WTC11 (cell line): ENCODE measurements at regions not wholly inside any gene's neighbourhood (a gene's known extent, or its start where the extent isn't known, plus 50 kb on each side); places are given as distances from the start of the nearest gene placed in this dataset.

Source experiments
- ATAC-seq: fragments of 200-7000 bp; cut with Tn5 transposase; 2 replicates; pipeline ENCODE4 v1.10.0; 2021; ENCODE audit warnings: mild to moderate bottlenecking, moderate library complexity
- CTCF ChIA-PET: fragments of 300-600 bp; sonication (Branson Sonifier 250); formaldehyde crosslinking; loops from one replicate; lab custom pipeline; 2021; ENCODE audit warnings: antibody characterized with exemption; lab: Charles Lee
- POLR2A ChIA-PET: fragments of 350-600 bp; sonication (Branson Sonifier 250); formaldehyde crosslinking; loops from one replicate; lab custom pipeline; 2021; ENCODE audit warnings: antibody characterized with exemption; lab: Charles Lee
- DNase-seq: peaks from one replicate; pipeline ENCODE4 v3.0.0; 2021; ENCODE audit warnings: low spot score
- H3K27ac Mint-ChIP-seq: 2 replicates; pipeline ENCODE4 v1.8.0; 2021; ENCODE audit warnings: mixed read lengths
- H3K27me3 Mint-ChIP-seq: 2 replicates; pipeline ENCODE4 v1.8.0; 2021; ENCODE audit warnings: low read depth, mild to moderate bottlenecking, moderate library complexity, mixed read lengths
- H3K36me3 Mint-ChIP-seq: 2 replicates; pipeline ENCODE4 v1.8.0; 2021; ENCODE audit warnings: mixed read lengths
- H3K4me1 Mint-ChIP-seq: 2 replicates; pipeline ENCODE4 v1.8.0; 2022; ENCODE audit warnings: mixed read lengths
- H3K4me3 Mint-ChIP-seq: 2 replicates; pipeline ENCODE4 v1.8.0; 2021; ENCODE audit warnings: mild to moderate bottlenecking, moderate library complexity, mixed read lengths
- H3K9me3 Mint-ChIP-seq: 2 replicates; pipeline ENCODE4 v1.8.0; 2021; ENCODE audit warnings: mixed read lengths
- ATF2 ChIP-seq: sonication (generic); formaldehyde crosslinking; IDR thresholded peaks from 2 replicates; pipeline ENCODE4 v1.8.1; 2022; ENCODE audit warnings: low read depth, missing genetic modification reagents, borderline replicate concordance
- CDX4 ChIP-seq: fragments of 250-450 bp; sonication (Bioruptor Pico); IDR thresholded peaks from 2 replicates; pipeline ENCODE4 v1.9.0; 2021; ENCODE audit warnings: moderate library complexity, mild to moderate bottlenecking, inconsistent platforms, borderline replicate concordance
- HMGXB4 ChIP-seq: sonication (generic); formaldehyde crosslinking; IDR thresholded peaks from 2 replicates; pipeline ENCODE4 v1.8.1; 2023; ENCODE audit warnings: mild to moderate bottlenecking, moderate library complexity, missing genetic modification reagents
- NFATC4 ChIP-seq: fragments of 250-450 bp; sonication (Bioruptor Pico); IDR thresholded peaks from 2 replicates; pipeline ENCODE4 v1.9.0; 2021; ENCODE audit warnings: mild to moderate bottlenecking
- NR3C1 ChIP-seq: sonication (generic); formaldehyde crosslinking; conservative IDR thresholded peaks from 2 replicates; pipeline ENCODE4 v1.8.1; 2023; ENCODE audit warnings: low read depth, mild to moderate bottlenecking, missing genetic modification reagents
- PREB ChIP-seq: sonication (generic); formaldehyde crosslinking; IDR thresholded peaks from 2 replicates; pipeline ENCODE4 v1.8.1; 2022; ENCODE audit warnings: mild to moderate bottlenecking, missing genetic modification reagents, moderate library complexity, borderline replicate concordance
- SMAD4 ChIP-seq: sonication (generic); formaldehyde crosslinking; IDR thresholded peaks from 2 replicates; pipeline ENCODE4 v1.8.0; 2022; ENCODE audit warnings: mild to moderate bottlenecking, missing genetic modification reagents
- ZBTB43 ChIP-seq: sonication (generic); formaldehyde crosslinking; IDR thresholded peaks from 2 replicates; pipeline ENCODE4 v1.8.1; 2023; ENCODE audit warnings: mild to moderate bottlenecking, missing genetic modification reagents
- ZNF219 ChIP-seq: sonication (generic); formaldehyde crosslinking; IDR thresholded peaks from 2 replicates; pipeline ENCODE4 v1.8.0; 2023; ENCODE audit warnings: missing genetic modification reagents, mild to moderate bottlenecking, borderline replicate concordance
- ZNF232 ChIP-seq: sonication (generic); formaldehyde crosslinking; IDR thresholded peaks from 2 replicates; pipeline ENCODE4 v1.8.0; 2022; ENCODE audit warnings: mild to moderate bottlenecking, missing genetic modification reagents
- ZNF396 ChIP-seq: fragments of 250-450 bp; sonication (Bioruptor Pico); IDR thresholded peaks from 2 replicates; pipeline ENCODE4 v1.8.0; 2021; ENCODE audit warnings: mild to moderate bottlenecking, moderate library complexity, borderline replicate concordance
- ZNF416 ChIP-seq: fragments of 250-450 bp; sonication (Bioruptor Pico); IDR thresholded peaks from 2 replicates; pipeline ENCODE4 v1.9.0; 2021; ENCODE audit warnings: mild to moderate bottlenecking, inconsistent platforms
- TF ChIP-seq, protein P1 (sequence below): sonication (generic); formaldehyde crosslinking; conservative IDR thresholded peaks from 2 replicates; pipeline ENCODE4 v1.8.1; 2022; ENCODE audit warnings: mild to moderate bottlenecking, missing genetic modification reagents
- TF ChIP-seq, protein P2 (sequence below): sonication (generic); formaldehyde crosslinking; IDR thresholded peaks from 2 replicates; pipeline ENCODE4 v1.8.1; 2022; ENCODE audit warnings: mild to moderate bottlenecking, moderate library complexity, missing genetic modification reagents
- TF ChIP-seq, protein P3 (sequence below): sonication (generic); formaldehyde crosslinking; IDR thresholded peaks from 2 replicates; pipeline ENCODE4 v1.8.0; 2022; ENCODE audit warnings: mild to moderate bottlenecking, missing genetic modification reagents
- TF ChIP-seq, protein P4 (sequence below): sonication (generic); formaldehyde crosslinking; IDR thresholded peaks from 2 replicates; pipeline ENCODE4 v1.8.0; 2022; ENCODE audit warnings: mild to moderate bottlenecking, missing genetic modification reagents
- TF ChIP-seq, protein P5 (sequence below): fragments of 250-450 bp; sonication (Bioruptor Pico); IDR thresholded peaks from 2 replicates; pipeline ENCODE4 v2.1.2; 2022; ENCODE audit warnings: mild to moderate bottlenecking, moderate library complexity

- no peak overlapping the region for H3K27ac Mint-ChIP-seq
- peaks cover 15% of the 10 kb centered on the region for H3K27me3 Mint-ChIP-seq
- ATAC-seq (peak; percentile 62), DNase-seq (no peak)
- ChIA-PET POLR2A (no interaction called here), CTCF (no interaction called here)
- TF ChIP-seq, protein P1, sequence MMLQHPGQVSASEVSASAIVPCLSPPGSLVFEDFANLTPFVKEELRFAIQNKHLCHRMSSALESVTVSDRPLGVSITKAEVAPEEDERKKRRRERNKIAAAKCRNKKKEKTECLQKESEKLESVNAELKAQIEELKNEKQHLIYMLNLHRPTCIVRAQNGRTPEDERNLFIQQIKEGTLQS (CRISPR knock-in tag) = no peak
- TF ChIP-seq, protein P2, sequence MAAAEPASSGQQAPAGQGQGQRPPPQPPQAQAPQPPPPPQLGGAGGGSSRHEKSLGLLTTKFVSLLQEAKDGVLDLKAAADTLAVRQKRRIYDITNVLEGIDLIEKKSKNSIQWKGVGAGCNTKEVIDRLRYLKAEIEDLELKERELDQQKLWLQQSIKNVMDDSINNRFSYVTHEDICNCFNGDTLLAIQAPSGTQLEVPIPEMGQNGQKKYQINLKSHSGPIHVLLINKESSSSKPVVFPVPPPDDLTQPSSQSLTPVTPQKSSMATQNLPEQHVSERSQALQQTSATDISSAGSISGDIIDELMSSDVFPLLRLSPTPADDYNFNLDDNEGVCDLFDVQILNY = no peak
- no peak for TF ChIP-seq NFATC4 (CRISPR knock-in tag)
- TF ChIP-seq, protein P3, sequence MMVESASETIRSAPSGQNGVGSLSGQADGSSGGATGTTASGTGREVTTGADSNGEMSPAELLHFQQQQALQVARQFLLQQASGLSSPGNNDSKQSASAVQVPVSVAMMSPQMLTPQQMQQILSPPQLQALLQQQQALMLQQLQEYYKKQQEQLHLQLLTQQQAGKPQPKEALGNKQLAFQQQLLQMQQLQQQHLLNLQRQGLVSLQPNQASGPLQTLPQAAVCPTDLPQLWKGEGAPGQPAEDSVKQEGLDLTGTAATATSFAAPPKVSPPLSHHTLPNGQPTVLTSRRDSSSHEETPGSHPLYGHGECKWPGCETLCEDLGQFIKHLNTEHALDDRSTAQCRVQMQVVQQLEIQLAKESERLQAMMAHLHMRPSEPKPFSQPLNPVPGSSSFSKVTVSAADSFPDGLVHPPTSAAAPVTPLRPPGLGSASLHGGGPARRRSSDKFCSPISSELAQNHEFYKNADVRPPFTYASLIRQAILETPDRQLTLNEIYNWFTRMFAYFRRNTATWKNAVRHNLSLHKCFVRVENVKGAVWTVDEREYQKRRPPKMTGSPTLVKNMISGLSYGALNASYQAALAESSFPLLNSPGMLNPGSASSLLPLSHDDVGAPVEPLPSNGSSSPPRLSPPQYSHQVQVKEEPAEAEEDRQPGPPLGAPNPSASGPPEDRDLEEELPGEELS = no peak
- TF ChIP-seq ATF2 (CRISPR knock-in tag) = no peak
- no peak for TF ChIP-seq ZNF396 (CRISPR knock-in tag)
- TF ChIP-seq, protein P4, sequence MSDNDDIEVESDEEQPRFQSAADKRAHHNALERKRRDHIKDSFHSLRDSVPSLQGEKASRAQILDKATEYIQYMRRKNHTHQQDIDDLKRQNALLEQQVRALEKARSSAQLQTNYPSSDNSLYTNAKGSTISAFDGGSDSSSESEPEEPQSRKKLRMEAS (CRISPR knock-in tag) = no peak
- no peak for TF ChIP-seq ZBTB43 (CRISPR knock-in tag)
- TF ChIP-seq, protein P5, sequence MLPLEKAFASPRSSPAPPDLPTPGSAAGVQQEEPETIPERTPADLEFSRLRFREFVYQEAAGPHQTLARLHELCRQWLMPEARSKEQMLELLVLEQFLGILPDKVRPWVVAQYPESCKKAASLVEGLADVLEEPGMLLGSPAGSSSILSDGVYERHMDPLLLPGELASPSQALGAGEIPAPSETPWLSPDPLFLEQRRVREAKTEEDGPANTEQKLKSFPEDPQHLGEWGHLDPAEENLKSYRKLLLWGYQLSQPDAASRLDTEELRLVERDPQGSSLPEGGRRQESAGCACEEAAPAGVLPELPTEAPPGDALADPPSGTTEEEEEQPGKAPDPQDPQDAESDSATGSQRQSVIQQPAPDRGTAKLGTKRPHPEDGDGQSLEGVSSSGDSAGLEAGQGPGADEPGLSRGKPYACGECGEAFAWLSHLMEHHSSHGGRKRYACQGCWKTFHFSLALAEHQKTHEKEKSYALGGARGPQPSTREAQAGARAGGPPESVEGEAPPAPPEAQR (CRISPR knock-in tag) = no peak
- no peak for TF ChIP-seq ZNF232 (CRISPR knock-in tag)
- TF ChIP-seq PREB (CRISPR knock-in tag) = no peak
- TF ChIP-seq NR3C1 (CRISPR knock-in tag) = no peak
- TF ChIP-seq ZNF219 (CRISPR knock-in tag) = no peak
- TF ChIP-seq ZNF416 (CRISPR knock-in tag) = no peak
- no peak for TF ChIP-seq HMGXB4
- TF ChIP-seq SMAD4 (CRISPR knock-in tag) = no peak
- no peak for TF ChIP-seq CDX4 (CRISPR knock-in tag)
- peaks cover 9% of the 10 kb centered on the region for H3K9me3 Mint-ChIP-seq
- no peak overlapping the region for H3K4me3 Mint-ChIP-seq
- peaks cover 17% of the 10 kb centered on the region for H3K4me1 Mint-ChIP-seq
- no peaks in the 10 kb centered on the region for H3K36me3 Mint-ChIP-seq
Observed at GRCh38 chr9:31275419-31275818, 1109.0 kb upstream of the ACO1 start.
